Mucosa of stomach (tissue), 1 donor: ENCODE measurements at regions not wholly inside any gene's neighbourhood (a gene's known extent, or its start where the extent isn't known, plus 50 kb on each side); places are given as distances from the start of the nearest gene placed in this dataset.

Experiments
- H3K27me3 ChIP-seq: one replicate; pipeline ENCODE4 v1.7.0; 2013; ENCODE audit warnings: mild to moderate bottlenecking, low read length; ENCODE audit not compliant: control insufficient read depth, insufficient read depth
- H3K36me3 ChIP-seq: one replicate; pipeline ENCODE4 v1.7.0; 2013; ENCODE audit warnings: low read length; ENCODE audit not compliant: control insufficient read depth, insufficient read depth
- H3K4me1 ChIP-seq: one replicate; pipeline ENCODE4 v1.7.0; 2013; ENCODE audit warnings: mild to moderate bottlenecking, low read length; ENCODE audit not compliant: control insufficient read depth, insufficient read depth
- H3K4me3 ChIP-seq: one replicate; pipeline ENCODE4 v1.7.0; 2013; ENCODE audit warnings: low read length
- H3K9ac ChIP-seq: one replicate; pipeline ENCODE4 v1.7.0; 2013; ENCODE audit warnings: mild to moderate bottlenecking, low read length, moderate library complexity
- H3K9me3 ChIP-seq: one replicate; pipeline ENCODE4 v1.7.0; 2013; ENCODE audit warnings: mild to moderate bottlenecking, low read length, moderate library complexity; ENCODE audit not compliant: control insufficient read depth
- donor health status: Pancreatic carcinoma.

GRCh38 chr4:12897954-12898353 is 586.2 kb downstream of the RAB28 start:
- Histone ChIP-seq H3K27me3 (no peaks in the 10 kb centered on the region), H3K36me3 (no peaks in the 10 kb centered on the region), H3K4me3 (no peak overlapping the region), H3K4me1 (no peaks in the 10 kb centered on the region), H3K9me3 (no peaks in the 10 kb centered on the region), H3K9ac (no peak overlapping the region)

- Histone ChIP-seq H3K36me3 (no peaks in the 10 kb centered on the region), H3K4me1 (no peaks in the 10 kb centered on the region), H3K4me3 (no peak overlapping the region), H3K9me3 (no peaks in the 10 kb centered on the region), H3K9ac (no peak overlapping the region), H3K27me3 (no peaks in the 10 kb centered on the region)
These were observed 590.1 kb downstream of the RAB28 start for GRCh38 chr4:12894062-12894461.

- no peak overlapping the region for H3K4me3 ChIP-seq
- H3K36me3 ChIP-seq: no peaks in the 10 kb centered on the region
- H3K9me3 ChIP-seq: no peaks in the 10 kb centered on the region
- H3K27me3 ChIP-seq: no peaks in the 10 kb centered on the region
- H3K4me1 ChIP-seq: no peaks in the 10 kb centered on the region
- H3K9ac ChIP-seq: no peak overlapping the region
These were observed 595.1 kb downstream of the RAB28 start for GRCh38 chr4:12889054-12889453.

GRCh38 chr4:12884846-12885796 is 599.0 kb downstream of the RAB28 start:
- H3K4me1 ChIP-seq: no peaks in the 10 kb centered on the region
- H3K27me3 ChIP-seq: no peaks in the 10 kb centered on the region
- no peaks in the 10 kb centered on the region for H3K36me3 ChIP-seq
- H3K9ac ChIP-seq: no peak overlapping the region
- no peak overlapping the region for H3K4me3 ChIP-seq
- no peaks in the 10 kb centered on the region for H3K9me3 ChIP-seq

GRCh38 chr4:12881945-12882584 is 602.1 kb downstream of the RAB28 start:
- Histone ChIP-seq H3K4me1 (no peaks in the 10 kb centered on the region), H3K4me3 (no peak overlapping the region), H3K27me3 (no peaks in the 10 kb centered on the region), H3K9ac (no peak overlapping the region), H3K9me3 (no peaks in the 10 kb centered on the region), H3K36me3 (no peaks in the 10 kb centered on the region)

- H3K9ac ChIP-seq: no peak overlapping the region
- H3K4me3 ChIP-seq: no peak overlapping the region
- H3K9me3 ChIP-seq: no peaks in the 10 kb centered on the region
- H3K36me3 ChIP-seq: no peaks in the 10 kb centered on the region
- H3K4me1 ChIP-seq: no peaks in the 10 kb centered on the region
- H3K27me3 ChIP-seq: no peaks in the 10 kb centered on the region
These were observed 603.3 kb downstream of the RAB28 start for GRCh38 chr4:12880844-12881243.

GRCh38 chr4:12879496-12879895 is 604.6 kb downstream of the RAB28 start:
- Histone ChIP-seq H3K27me3 (no peaks in the 10 kb centered on the region), H3K4me1 (no peaks in the 10 kb centered on the region), H3K9me3 (no peaks in the 10 kb centered on the region), H3K36me3 (no peaks in the 10 kb centered on the region), H3K4me3 (no peak overlapping the region), H3K9ac (no peak overlapping the region)

- Histone ChIP-seq H3K9ac (no peak overlapping the region), H3K9me3 (no peaks in the 10 kb centered on the region), H3K4me3 (no peak overlapping the region), H3K36me3 (no peaks in the 10 kb centered on the region), H3K4me1 (no peaks in the 10 kb centered on the region), H3K27me3 (no peaks in the 10 kb centered on the region)
These were observed 608.4 kb downstream of the RAB28 start for GRCh38 chr4:12875640-12876243.

- H3K9ac ChIP-seq: no peak overlapping the region
- no peaks in the 10 kb centered on the region for H3K36me3 ChIP-seq
These were observed 610.8 kb downstream of the RAB28 start for GRCh38 chr4:12873351-12873750.

GRCh38 chr4:12861422-12861821 is 622.7 kb downstream of the RAB28 start:
- H3K27me3 ChIP-seq: no peaks in the 10 kb centered on the region
- no peak overlapping the region for H3K9ac ChIP-seq
- H3K9me3 ChIP-seq: no peaks in the 10 kb centered on the region
- no peaks in the 10 kb centered on the region for H3K36me3 ChIP-seq
- H3K4me3 ChIP-seq: no peak overlapping the region
- H3K4me1 ChIP-seq: no peaks in the 10 kb centered on the region

More at GRCh38 chr4:12873351-12873750, 610.8 kb downstream of the RAB28 start:
- Histone ChIP-seq H3K9me3 (no peaks in the 10 kb centered on the region), H3K4me1 (no peaks in the 10 kb centered on the region), H3K27me3 (no peaks in the 10 kb centered on the region), H3K4me3 (no peak overlapping the region)

- Histone ChIP-seq H3K9me3 (no peaks in the 10 kb centered on the region), H3K9ac (no peak overlapping the region), H3K36me3 (no peaks in the 10 kb centered on the region), H3K27me3 (no peaks in the 10 kb centered on the region), H3K4me3 (no peak overlapping the region), H3K4me1 (no peaks in the 10 kb centered on the region)
These were observed 631.5 kb downstream of the RAB28 start for GRCh38 chr4:12852338-12853307.
